ENCODE measurements at regions not wholly inside any gene's neighbourhood (a gene's known extent, or its start where the extent isn't known, plus 50 kb on each side); places are given as distances from the start of the nearest gene placed in this dataset.

DNA sequence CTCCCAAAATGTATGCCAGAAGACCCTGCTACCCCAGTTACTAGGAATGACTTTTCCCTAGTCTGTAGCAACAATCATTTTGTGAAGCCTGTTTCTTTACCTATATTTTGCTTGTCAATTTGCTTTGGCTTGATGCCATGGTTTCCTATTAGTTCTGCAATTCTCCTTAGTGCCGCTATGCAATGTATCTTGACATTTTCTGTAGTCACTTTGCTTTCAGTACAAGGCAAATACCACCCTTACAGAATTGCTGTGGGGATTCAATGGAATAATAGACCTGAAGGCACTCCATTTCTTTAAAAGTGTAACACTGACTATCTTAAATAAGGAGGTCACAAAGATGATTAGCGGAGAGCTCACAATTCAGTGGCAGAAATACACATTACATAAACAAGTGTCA is 291.1 kb downstream of the NR2F1-AS1 start:
- H4K20me1 ChIP-seq (ENCODE audit: insufficient read depth, low read length, poor library complexity, severe bottlenecking) = no peaks in the 10 kb centered on the region
- H3K4me3 ChIP-seq (ENCODE audit: low read length, poor library complexity, severe bottlenecking) = no peak overlapping the region
- H3K79me2 ChIP-seq (ENCODE audit: insufficient read depth, low read length) = no peaks in the 10 kb centered on the region
- H3K9me3 ChIP-seq (ENCODE audit: insufficient read depth, low read depth, low read length) = no peaks in the 10 kb centered on the region
- no peak overlapping the region for H2AFZ ChIP-seq (ENCODE audit: low read length)
- H3K4me1 ChIP-seq (ENCODE audit: insufficient read depth, low read length, poor library complexity, severe bottlenecking) = no peaks in the 10 kb centered on the region
- no peak for TF ChIP-seq EZH2phosphoT487 (IDR thresholded peaks at IDR 0.05; ENCODE audit: borderline replicate concordance)
- TF ChIP-seq, protein P1, sequence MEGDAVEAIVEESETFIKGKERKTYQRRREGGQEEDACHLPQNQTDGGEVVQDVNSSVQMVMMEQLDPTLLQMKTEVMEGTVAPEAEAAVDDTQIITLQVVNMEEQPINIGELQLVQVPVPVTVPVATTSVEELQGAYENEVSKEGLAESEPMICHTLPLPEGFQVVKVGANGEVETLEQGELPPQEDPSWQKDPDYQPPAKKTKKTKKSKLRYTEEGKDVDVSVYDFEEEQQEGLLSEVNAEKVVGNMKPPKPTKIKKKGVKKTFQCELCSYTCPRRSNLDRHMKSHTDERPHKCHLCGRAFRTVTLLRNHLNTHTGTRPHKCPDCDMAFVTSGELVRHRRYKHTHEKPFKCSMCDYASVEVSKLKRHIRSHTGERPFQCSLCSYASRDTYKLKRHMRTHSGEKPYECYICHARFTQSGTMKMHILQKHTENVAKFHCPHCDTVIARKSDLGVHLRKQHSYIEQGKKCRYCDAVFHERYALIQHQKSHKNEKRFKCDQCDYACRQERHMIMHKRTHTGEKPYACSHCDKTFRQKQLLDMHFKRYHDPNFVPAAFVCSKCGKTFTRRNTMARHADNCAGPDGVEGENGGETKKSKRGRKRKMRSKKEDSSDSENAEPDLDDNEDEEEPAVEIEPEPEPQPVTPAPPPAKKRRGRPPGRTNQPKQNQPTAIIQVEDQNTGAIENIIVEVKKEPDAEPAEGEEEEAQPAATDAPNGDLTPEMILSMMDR (conservative IDR thresholded peaks at IDR 0.05; ENCODE audit: low read length) = no peak
- H3F3A ChIP-seq (ENCODE audit: low read depth) = no peaks in the 10 kb centered on the region
- no peaks in the 10 kb centered on the region for H3K27me3 ChIP-seq (ENCODE audit: insufficient read depth, low read length, poor library complexity, severe bottlenecking)
- H3K36me3 ChIP-seq (ENCODE audit: insufficient read depth, low read length) = no peaks in the 10 kb centered on the region
- no peak overlapping the region for H3K9ac ChIP-seq (ENCODE audit: low read depth, low read length, poor library complexity, severe bottlenecking)
- H3K4me2 ChIP-seq (ENCODE audit: low read depth, low read length, poor library complexity, severe bottlenecking) = no peak overlapping the region
- H3K9me2 ChIP-seq (replicated peaks; ENCODE audit: low read depth, low read length) = no peaks in the 10 kb centered on the region

DNA sequence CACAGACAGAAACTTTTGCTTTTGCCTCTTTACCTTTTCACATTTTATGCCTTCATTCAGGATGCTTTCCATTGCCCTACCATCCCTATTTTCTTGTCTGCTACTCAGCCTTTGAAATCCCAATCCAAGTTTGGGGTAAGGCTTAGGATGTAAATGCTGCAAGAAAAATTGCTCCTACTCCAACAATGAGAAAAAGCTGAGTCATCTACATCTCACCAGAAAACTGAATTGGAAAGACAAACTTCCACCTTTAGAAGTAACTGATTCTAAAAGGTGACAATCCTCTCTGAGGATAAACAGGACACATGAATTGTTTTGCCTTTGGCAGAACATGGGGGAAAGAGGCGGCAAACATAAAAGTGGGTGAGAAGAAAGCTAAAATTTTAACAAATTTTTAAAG is 295.6 kb downstream of the NR2F1-AS1 start:
- H3K36me3 ChIP-seq (ENCODE audit: insufficient read depth, low read length) = no peaks in the 10 kb centered on the region
- no peaks in the 10 kb centered on the region for H3F3A ChIP-seq (ENCODE audit: low read depth)
- no peak overlapping the region for H2AFZ ChIP-seq (ENCODE audit: low read length)
- no peaks in the 10 kb centered on the region for H3K27me3 ChIP-seq (ENCODE audit: insufficient read depth, low read length, poor library complexity, severe bottlenecking)
- no peak overlapping the region for H3K9ac ChIP-seq (ENCODE audit: low read depth, low read length, poor library complexity, severe bottlenecking)
- H3K9me2 ChIP-seq (replicated peaks; ENCODE audit: low read depth, low read length) = no peaks in the 10 kb centered on the region
- TF ChIP-seq, protein P1 (conservative IDR thresholded peaks at IDR 0.05; ENCODE audit: low read length) = no peak
- no peak for TF ChIP-seq EZH2phosphoT487 (IDR thresholded peaks at IDR 0.05; ENCODE audit: borderline replicate concordance)
- no peaks in the 10 kb centered on the region for H3K79me2 ChIP-seq (ENCODE audit: insufficient read depth, low read length)
- H3K4me3 ChIP-seq (ENCODE audit: low read length, poor library complexity, severe bottlenecking) = no peak overlapping the region
- no peaks in the 10 kb centered on the region for H4K20me1 ChIP-seq (ENCODE audit: insufficient read depth, low read length, poor library complexity, severe bottlenecking)
- no peaks in the 10 kb centered on the region for H3K9me3 ChIP-seq (ENCODE audit: insufficient read depth, low read depth, low read length)
- H3K4me2 ChIP-seq (ENCODE audit: low read depth, low read length, poor library complexity, severe bottlenecking) = no peak overlapping the region
- no peaks in the 10 kb centered on the region for H3K4me1 ChIP-seq (ENCODE audit: insufficient read depth, low read length, poor library complexity, severe bottlenecking)

DNA sequence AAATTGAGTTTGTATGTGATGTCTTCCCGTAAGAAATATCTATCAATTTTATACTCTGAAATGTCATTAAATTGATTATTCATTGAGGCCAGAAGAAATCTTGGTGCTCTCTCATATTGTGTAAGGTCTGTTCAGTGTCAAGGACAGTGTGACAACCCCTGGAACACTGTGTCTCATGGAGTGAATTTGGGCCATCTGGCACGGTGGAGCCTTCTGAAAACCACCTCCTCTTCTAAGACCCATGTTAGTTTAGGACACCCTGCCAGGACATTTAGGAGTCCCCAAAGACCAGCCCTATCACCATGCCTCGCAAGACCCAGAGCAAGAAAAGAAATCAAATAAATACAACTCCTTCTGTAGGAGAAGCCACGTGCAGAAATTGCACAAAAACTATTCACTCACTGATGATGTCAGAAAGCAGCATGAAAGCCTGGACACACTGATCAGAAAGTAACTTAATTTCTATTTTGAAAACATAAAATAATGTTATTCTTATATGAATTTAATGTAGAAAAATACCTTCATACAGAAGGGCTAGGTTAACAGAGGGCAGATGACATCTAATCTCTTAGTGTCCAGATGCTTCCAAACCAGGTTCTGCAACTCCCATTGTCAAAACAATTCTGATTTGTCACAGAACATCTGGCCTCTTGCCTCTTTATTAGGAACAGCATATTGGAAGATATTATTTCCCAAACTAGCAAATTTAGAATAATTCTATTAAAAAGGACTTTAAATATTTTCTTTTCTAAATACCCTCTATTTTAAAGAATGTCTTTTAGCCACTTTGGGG is 298.8 kb downstream of the NR2F1-AS1 start:
- H3K9me3 ChIP-seq (ENCODE audit: insufficient read depth, low read depth, low read length) = no peaks in the 10 kb centered on the region
- no peaks in the 10 kb centered on the region for H3K36me3 ChIP-seq (ENCODE audit: insufficient read depth, low read length)
- H3K4me1 ChIP-seq (ENCODE audit: insufficient read depth, low read length, poor library complexity, severe bottlenecking) = no peaks in the 10 kb centered on the region
- no peak overlapping the region for H3K9ac ChIP-seq (ENCODE audit: low read depth, low read length, poor library complexity, severe bottlenecking)
- TF ChIP-seq, protein P1 (conservative IDR thresholded peaks at IDR 0.05; ENCODE audit: low read length) = no peak
- no peak for TF ChIP-seq EZH2phosphoT487 (IDR thresholded peaks at IDR 0.05; ENCODE audit: borderline replicate concordance)
- no peaks in the 10 kb centered on the region for H4K20me1 ChIP-seq (ENCODE audit: insufficient read depth, low read length, poor library complexity, severe bottlenecking)
- no peak overlapping the region for H3K4me2 ChIP-seq (ENCODE audit: low read depth, low read length, poor library complexity, severe bottlenecking)
- no peaks in the 10 kb centered on the region for H3K27me3 ChIP-seq (ENCODE audit: insufficient read depth, low read length, poor library complexity, severe bottlenecking)
- no peak overlapping the region for H3K4me3 ChIP-seq (ENCODE audit: low read length, poor library complexity, severe bottlenecking)
- no peak overlapping the region for H2AFZ ChIP-seq (ENCODE audit: low read length)
- H3K9me2 ChIP-seq (replicated peaks; ENCODE audit: low read depth, low read length) = no peaks in the 10 kb centered on the region
- H3F3A ChIP-seq (ENCODE audit: low read depth) = no peaks in the 10 kb centered on the region
- no peaks in the 10 kb centered on the region for H3K79me2 ChIP-seq (ENCODE audit: insufficient read depth, low read length)

Measured in Loucy (cell line).